ENCODE measurements at regions not wholly inside any gene's neighbourhood (a gene's known extent, or its start where the extent isn't known, plus 50 kb on each side); places are given as distances from the start of the nearest gene placed in this dataset.

DNA sequence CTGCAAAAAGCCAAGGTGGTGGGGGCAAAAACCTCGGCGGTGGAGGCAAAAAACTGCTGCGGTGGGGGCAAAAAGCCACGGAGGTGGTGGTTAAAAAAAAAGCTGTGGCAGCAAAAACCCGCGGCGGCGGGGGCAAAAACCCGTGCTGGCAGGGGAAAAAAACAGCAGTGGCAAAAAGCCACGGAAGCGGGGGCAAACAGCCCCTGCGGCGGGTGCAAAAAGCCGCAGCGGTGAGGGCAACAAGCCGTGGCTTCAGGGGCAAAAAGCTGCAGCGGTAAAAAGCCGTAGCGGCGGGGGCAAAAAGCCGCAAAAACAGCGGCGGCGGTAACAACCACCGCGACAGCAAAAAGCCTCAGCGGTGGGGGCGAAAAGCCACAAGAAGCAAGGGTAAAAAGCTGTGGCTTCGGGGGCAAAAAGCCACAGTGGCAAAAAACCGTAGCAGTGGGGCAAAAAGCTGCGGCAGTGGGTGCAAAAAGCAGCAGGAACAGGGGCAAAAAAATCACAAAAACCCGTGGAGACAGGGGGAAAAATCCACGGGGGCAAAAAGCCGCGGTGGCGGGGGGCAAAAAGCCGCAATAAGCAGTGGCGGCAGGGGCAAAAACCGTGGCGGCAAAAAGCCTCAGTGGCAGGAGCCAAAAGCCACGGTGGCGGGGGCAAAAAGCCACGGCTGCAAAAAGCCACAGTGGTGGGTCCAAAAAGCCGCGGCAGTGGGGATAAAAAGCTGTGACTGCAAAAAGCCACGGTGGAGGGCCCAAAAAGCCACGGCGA lies 193.7 kb downstream of the SHCBP1 start:
- CTCF ChIA-PET = no interaction called here
- H4K20me1 ChIP-seq (replicated peaks; ENCODE audit: control insufficient read depth, extremely low read depth, insufficient read depth, low read length) = no peaks in the 10 kb centered on the region
- intact Hi-C loops (cut with micrococcal nuclease) = no loop called here

DNA sequence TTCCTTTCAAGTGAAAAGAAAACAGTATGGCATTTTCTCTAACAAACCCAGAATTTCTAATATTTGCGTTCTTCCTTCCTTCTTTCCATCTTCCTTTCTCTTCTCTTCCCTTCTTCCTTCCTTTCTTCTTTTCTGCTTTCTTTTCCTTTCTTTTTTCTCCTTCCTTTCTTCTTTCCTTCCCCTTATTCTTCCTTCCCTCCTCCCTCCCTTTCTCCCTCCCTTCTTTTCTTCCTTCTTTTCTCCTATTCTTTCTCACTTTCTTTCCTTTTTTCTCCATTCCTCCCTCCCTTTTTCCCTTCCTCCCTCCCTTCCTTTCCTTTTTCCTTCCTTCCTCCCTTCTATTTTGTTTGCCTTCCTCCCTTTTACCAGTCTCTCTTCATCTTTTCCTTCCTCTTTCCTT lies 194.8 kb downstream of the SHCBP1 start:
- intact Hi-C loops (cut with micrococcal nuclease) (no loop called here), dilution Hi-C loops (cut with MboI; ENCODE audit: extremely low pct_ligation_motif_present, low sequenced_read_pairs) (no loop called here)
- no peaks in the 10 kb centered on the region for H3K9me3 ChIP-seq (replicated peaks; ENCODE audit: control insufficient read depth, insufficient read depth, low read length)
- ChIA-PET CTCF (no interaction called here), POLR2A (no interaction called here)
- no TSS peak for BruUV-seq (replicated peaks)
- no peaks in the 10 kb centered on the region for H3K4me1 ChIP-seq (ENCODE audit: control insufficient read depth, extremely low read depth, insufficient read depth, low read length)
- no peak overlapping the region for H3K4me2 ChIP-seq (ENCODE audit: insufficient read depth, low read length)
- no peak for FAIRE-seq
- H3K9me1 ChIP-seq (replicated peaks; ENCODE audit: control insufficient read depth, extremely low read depth, insufficient read depth, low read length) = no peaks in the 10 kb centered on the region
- H2AFZ ChIP-seq (ENCODE audit: low read depth, low read length) = no peak overlapping the region
- no peaks in the 10 kb centered on the region for H3K79me2 ChIP-seq (ENCODE audit: control insufficient read depth, insufficient read depth, low read length)
- H3K4me3 ChIP-seq (replicated peaks in 1 of 3; ENCODE audit: insufficient read depth in 1 of 3, low read depth in 1 of 3, low read length in 3 of 3) = no peak overlapping the region
- TF ChIP-seq GATA2 (IDR thresholded peaks at IDR 0.05; ENCODE audit: insufficient read depth, insufficient read length, low read depth, low read length) (no peak), POLR2A (IDR thresholded peaks at IDR 0.05; ENCODE audit: low read depth, low read length) (no peak), POLR2AphosphoS5 (IDR thresholded peaks at IDR 0.05; ENCODE audit: insufficient read depth, low read depth, low read length) (no peak), FOS (IDR thresholded peaks at IDR 0.05; ENCODE audit: borderline replicate concordance, insufficient read depth, low read length) (no peak), JUN (IDR thresholded peaks at IDR 0.05; ENCODE audit: borderline replicate concordance, insufficient read depth, insufficient read length, low read depth) (no peak), EZH2 (IDR thresholded peaks at IDR 0.05; ENCODE audit: borderline replicate concordance, low read depth, low read length, severe bottlenecking) (no peak), MYC (IDR thresholded peaks at IDR 0.05; ENCODE audit: low read depth, low read length) (no peak)
- TF ChIP-seq, protein P1, sequence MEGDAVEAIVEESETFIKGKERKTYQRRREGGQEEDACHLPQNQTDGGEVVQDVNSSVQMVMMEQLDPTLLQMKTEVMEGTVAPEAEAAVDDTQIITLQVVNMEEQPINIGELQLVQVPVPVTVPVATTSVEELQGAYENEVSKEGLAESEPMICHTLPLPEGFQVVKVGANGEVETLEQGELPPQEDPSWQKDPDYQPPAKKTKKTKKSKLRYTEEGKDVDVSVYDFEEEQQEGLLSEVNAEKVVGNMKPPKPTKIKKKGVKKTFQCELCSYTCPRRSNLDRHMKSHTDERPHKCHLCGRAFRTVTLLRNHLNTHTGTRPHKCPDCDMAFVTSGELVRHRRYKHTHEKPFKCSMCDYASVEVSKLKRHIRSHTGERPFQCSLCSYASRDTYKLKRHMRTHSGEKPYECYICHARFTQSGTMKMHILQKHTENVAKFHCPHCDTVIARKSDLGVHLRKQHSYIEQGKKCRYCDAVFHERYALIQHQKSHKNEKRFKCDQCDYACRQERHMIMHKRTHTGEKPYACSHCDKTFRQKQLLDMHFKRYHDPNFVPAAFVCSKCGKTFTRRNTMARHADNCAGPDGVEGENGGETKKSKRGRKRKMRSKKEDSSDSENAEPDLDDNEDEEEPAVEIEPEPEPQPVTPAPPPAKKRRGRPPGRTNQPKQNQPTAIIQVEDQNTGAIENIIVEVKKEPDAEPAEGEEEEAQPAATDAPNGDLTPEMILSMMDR (IDR thresholded peaks at IDR 0.05; ENCODE audit: extremely low read depth in 1 of 2, insufficient read depth in 1 of 2, low read depth in 1 of 2, low read length in 2 of 2) = no peak
- TF ChIP-seq, protein P2, sequence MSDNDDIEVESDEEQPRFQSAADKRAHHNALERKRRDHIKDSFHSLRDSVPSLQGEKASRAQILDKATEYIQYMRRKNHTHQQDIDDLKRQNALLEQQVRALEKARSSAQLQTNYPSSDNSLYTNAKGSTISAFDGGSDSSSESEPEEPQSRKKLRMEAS (IDR thresholded peaks at IDR 0.05; ENCODE audit: insufficient read depth, insufficient read length) = no peak
- DNase-seq (ENCODE audit: low read depth, low spot score) = no peak
- no peak overlapping the region for H3K27ac ChIP-seq (ENCODE audit: insufficient read depth, low read depth, low read length)
- no peaks in the 10 kb centered on the region for H3K27me3 ChIP-seq (ENCODE audit: control insufficient read depth in 2 of 2, insufficient read depth in 2 of 2, low read length in 2 of 2)
- H4K20me1 ChIP-seq (replicated peaks; ENCODE audit: control insufficient read depth, extremely low read depth, insufficient read depth, low read length) = no peaks in the 10 kb centered on the region
- no peak overlapping the region for H3K9ac ChIP-seq (replicated peaks; ENCODE audit: extremely low read depth, insufficient read depth, low read length)
- no peaks in the 10 kb centered on the region for H3K36me3 ChIP-seq (ENCODE audit: control insufficient read depth in 2 of 2, extremely low read depth in 1 of 2, insufficient read depth in 2 of 2, low read length in 2 of 2)

More for the DNA sequence above, 193.7 kb downstream of the SHCBP1 start:
- no peak for FAIRE-seq
- Histone ChIP-seq H2AFZ (ENCODE audit: low read depth, low read length) (no peak overlapping the region), H3K27ac (ENCODE audit: insufficient read depth, low read depth, low read length) (no peak overlapping the region), H3K9me3 (replicated peaks; ENCODE audit: control insufficient read depth, insufficient read depth, low read length) (no peaks in the 10 kb centered on the region), H3K4me1 (ENCODE audit: control insufficient read depth, extremely low read depth, insufficient read depth, low read length) (no peaks in the 10 kb centered on the region), H3K27me3 (ENCODE audit: control insufficient read depth in 2 of 2, insufficient read depth in 2 of 2, low read length in 2 of 2) (no peaks in the 10 kb centered on the region), H3K79me2 (ENCODE audit: control insufficient read depth, insufficient read depth, low read length) (no peaks in the 10 kb centered on the region), H3K4me2 (ENCODE audit: insufficient read depth, low read length) (no peak overlapping the region), H3K9ac (replicated peaks; ENCODE audit: extremely low read depth, insufficient read depth, low read length) (no peak overlapping the region), H3K4me3 (replicated peaks in 1 of 3; ENCODE audit: insufficient read depth in 1 of 3, low read depth in 1 of 3, low read length in 3 of 3) (no peak overlapping the region), H3K36me3 (ENCODE audit: control insufficient read depth in 2 of 2, extremely low read depth in 1 of 2, insufficient read depth in 2 of 2, low read length in 2 of 2) (no peaks in the 10 kb centered on the region), H3K9me1 (replicated peaks; ENCODE audit: control insufficient read depth, extremely low read depth, insufficient read depth, low read length) (no peaks in the 10 kb centered on the region)
- no peak for DNase-seq (ENCODE audit: low read depth, low spot score)
- BruUV-seq (replicated peaks) = no TSS peak
- dilution Hi-C loops (cut with MboI; ENCODE audit: extremely low pct_ligation_motif_present, low sequenced_read_pairs) = no loop called here
- TF ChIP-seq, protein P2 (IDR thresholded peaks at IDR 0.05; ENCODE audit: insufficient read depth, insufficient read length) = no peak
- no peak for TF ChIP-seq FOS (IDR thresholded peaks at IDR 0.05; ENCODE audit: borderline replicate concordance, insufficient read depth, low read length)
- no peak for TF ChIP-seq GATA2 (IDR thresholded peaks at IDR 0.05; ENCODE audit: insufficient read depth, insufficient read length, low read depth, low read length)
- no peak for TF ChIP-seq MYC (IDR thresholded peaks at IDR 0.05; ENCODE audit: low read depth, low read length)
- no peak for TF ChIP-seq POLR2A (IDR thresholded peaks at IDR 0.05; ENCODE audit: low read depth, low read length)
- no peak for TF ChIP-seq EZH2 (IDR thresholded peaks at IDR 0.05; ENCODE audit: borderline replicate concordance, low read depth, low read length, severe bottlenecking)
- TF ChIP-seq POLR2AphosphoS5 (IDR thresholded peaks at IDR 0.05; ENCODE audit: insufficient read depth, low read depth, low read length) = no peak
- POLR2A ChIA-PET = no interaction called here
